Adrenal gland (tissue), 9 donors: ENCODE measurements at regions not wholly inside any gene's neighbourhood (a gene's known extent, or its start where the extent isn't known, plus 50 kb on each side); places are given as distances from the start of the nearest gene placed in this dataset.
A peak's percentile ranks its signal among the peaks of the same experiment; 100 is the strongest.

Source experiments
- DNase-seq, 7 donors: peaks; one replicate each; pipeline ENCODE4 v3.0.0-alpha.2; 2019 to 2020
- H3K27ac ChIP-seq, 5 donors: fragments of 200-600 bp; sonication (generic) in 4 of 5; 1 replicate in 3 of 5; 2 replicates in 2 of 5; pipeline versions ENCODE4 v1.5.1 to v1.8.0; 2016 to 2020; ENCODE audit warnings: mild to moderate bottlenecking in 1 of 5
- H3K27me3 ChIP-seq: fragments of 200-600 bp; 2 replicates; pipeline ENCODE4 v1.8.0; 2021
- H3K36me3 ChIP-seq, 2 donors: fragments of 200-600 bp; replicated peaks in 1 of 2; 1 replicate in 1 of 2; 2 replicates in 1 of 2; pipeline versions ENCODE4 v1.5.1 to v1.8.0; 2018 to 2022
- H3K4me1 ChIP-seq, 2 donors: fragments of 200-600 bp; replicated peaks in 1 of 2; 1 replicate in 1 of 2; 2 replicates in 1 of 2; pipeline versions ENCODE4 v1.5.1 to v1.8.0; 2018 to 2021
- H3K4me3 ChIP-seq, 4 donors: fragments of 200-600 bp; sonication (generic) in 3 of 4; one replicate each; pipeline ENCODE4 v1.5.1; 2016 to 2018
- H3K9me3 ChIP-seq, 3 donors: fragments of 200-600 bp; sonication (generic) in 1 of 3; replicated peaks in 1 of 3; 1 replicate in 2 of 3; 2 replicates in 1 of 3; pipeline versions ENCODE4 v1.5.1 to v1.8.0; 2016 to 2021
- POLR2A ChIP-seq, 2 donors: fragments of 450-650 bp; IDR thresholded peaks; one replicate each; pipeline ENCODE4 v1.6.1; 2017; ENCODE audit warnings: antibody characterized with exemption in 2 of 2, mild to moderate bottlenecking in 2 of 2, moderate library complexity in 1 of 2
- WGBS, 4 donors: extraction: QIAGEN DNeasy Blood & Tissue Kit in 2 of 4; methylation state at CpG; one replicate each; pipeline versions ENCODE4 v1.1.5 to v1.1.7; 2013 to 2017; 5-methylcytosine and 5-hydroxymethylcytosine counted together
- intact Hi-C, 2 donors: fragments of 100-400 bp; cut with DNase I; formaldehyde crosslinking; loops; one replicate each; pipeline versions ENCODE4 v1.14.1 to v1.15.0; 2022 to 2023
- TF ChIP-seq, protein P1 (sequence below), 6 experiments: fragments of 450-650 bp in 4 of 6; fragments of 200-600 bp in 2 of 6; sonication (generic) in 1 of 6; IDR thresholded peaks; 1 replicate in 5 of 6; 2 replicates in 1 of 6; pipeline versions ENCODE4 v1.5.1 to v1.8.0; 2016 to 2021; ENCODE audit warnings: antibody characterized with exemption in 6 of 6, mild to moderate bottlenecking in 2 of 6, moderate library complexity in 1 of 6
- donor health status: healthy with polysubstance abuse.
- donor health status: Bipolar disorder and iron deficiency.
- donor health status: DM: yes; HTN: yes; CAD: no.
- donor health status: DM: no; HTN: no; CAD: no.
- donor health status: DM: no; HTN: no; CAD: no.

DNA sequence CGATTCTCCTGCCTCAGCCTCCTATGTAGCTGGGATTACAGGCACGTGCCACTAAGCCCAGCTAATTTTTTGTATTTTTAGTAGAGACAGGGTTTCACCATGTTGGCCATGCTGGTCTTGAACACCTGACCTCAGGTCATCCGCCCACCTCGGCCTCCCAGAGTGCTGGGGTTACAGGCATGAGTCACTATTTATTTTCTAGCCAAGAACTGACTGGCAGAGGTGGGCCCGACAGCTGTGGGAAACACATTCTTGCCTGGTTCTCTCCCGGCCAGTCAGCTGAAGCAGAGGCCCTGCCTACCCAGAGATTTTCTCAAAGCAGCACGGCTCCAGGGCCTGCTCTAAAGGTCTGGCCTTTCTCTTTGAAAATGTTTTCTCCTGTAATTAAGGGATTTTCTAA, 108.0 kb downstream of the KCTD15 start:
- H3K9me3 ChIP-seq: no peaks in the 10 kb centered on the region
- H3K27me3 ChIP-seq: peaks cover 18% of the 10 kb centered on the region
- H3K4me3 ChIP-seq: no peak overlapping the region
- intact Hi-C loops: no loop called here
- no peaks in the 10 kb centered on the region for H3K4me1 ChIP-seq
- H3K27ac ChIP-seq: peak overlapping the region in 1 of 5 donors; percentile 88
- 58 to 67% (median 61%) methylated on average over 4 to 7 of the region's 7 CpGs for WGBS, 4 donors
- TF ChIP-seq, protein P1, sequence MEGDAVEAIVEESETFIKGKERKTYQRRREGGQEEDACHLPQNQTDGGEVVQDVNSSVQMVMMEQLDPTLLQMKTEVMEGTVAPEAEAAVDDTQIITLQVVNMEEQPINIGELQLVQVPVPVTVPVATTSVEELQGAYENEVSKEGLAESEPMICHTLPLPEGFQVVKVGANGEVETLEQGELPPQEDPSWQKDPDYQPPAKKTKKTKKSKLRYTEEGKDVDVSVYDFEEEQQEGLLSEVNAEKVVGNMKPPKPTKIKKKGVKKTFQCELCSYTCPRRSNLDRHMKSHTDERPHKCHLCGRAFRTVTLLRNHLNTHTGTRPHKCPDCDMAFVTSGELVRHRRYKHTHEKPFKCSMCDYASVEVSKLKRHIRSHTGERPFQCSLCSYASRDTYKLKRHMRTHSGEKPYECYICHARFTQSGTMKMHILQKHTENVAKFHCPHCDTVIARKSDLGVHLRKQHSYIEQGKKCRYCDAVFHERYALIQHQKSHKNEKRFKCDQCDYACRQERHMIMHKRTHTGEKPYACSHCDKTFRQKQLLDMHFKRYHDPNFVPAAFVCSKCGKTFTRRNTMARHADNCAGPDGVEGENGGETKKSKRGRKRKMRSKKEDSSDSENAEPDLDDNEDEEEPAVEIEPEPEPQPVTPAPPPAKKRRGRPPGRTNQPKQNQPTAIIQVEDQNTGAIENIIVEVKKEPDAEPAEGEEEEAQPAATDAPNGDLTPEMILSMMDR (IDR thresholded peaks at IDR 0.05): no peak
- TF ChIP-seq POLR2A (IDR thresholded peaks at IDR 0.05): no peak
- peak in 1 of 7 donors; percentile 18 for DNase-seq
- no peaks in the 10 kb centered on the region for H3K36me3 ChIP-seq

DNA sequence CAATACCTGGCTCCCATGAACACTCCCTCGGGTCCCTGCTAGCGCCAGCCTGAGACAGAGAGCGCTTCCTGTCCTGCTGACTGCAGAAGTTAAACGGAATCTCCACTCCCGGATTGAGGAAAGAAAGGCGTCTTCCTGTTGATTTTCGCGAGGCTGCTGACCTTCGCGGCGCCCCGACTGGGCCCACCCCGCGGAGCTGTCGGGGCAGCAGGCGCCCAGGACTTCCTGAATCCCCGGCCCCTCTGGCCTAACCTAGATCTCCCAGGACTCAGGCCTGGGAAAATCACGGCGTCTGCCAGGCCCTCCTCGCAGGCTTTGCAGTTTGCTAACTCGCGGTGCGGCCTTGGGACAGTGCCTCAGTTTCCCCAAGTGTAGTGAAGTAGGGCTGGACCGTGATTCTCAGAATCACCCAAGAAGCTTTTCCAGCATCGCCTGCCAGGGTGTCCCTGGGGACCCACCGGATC, 108.8 kb downstream of the KCTD15 start:
- H3K27me3 ChIP-seq: peaks cover 18% of the 10 kb centered on the region

DNA sequence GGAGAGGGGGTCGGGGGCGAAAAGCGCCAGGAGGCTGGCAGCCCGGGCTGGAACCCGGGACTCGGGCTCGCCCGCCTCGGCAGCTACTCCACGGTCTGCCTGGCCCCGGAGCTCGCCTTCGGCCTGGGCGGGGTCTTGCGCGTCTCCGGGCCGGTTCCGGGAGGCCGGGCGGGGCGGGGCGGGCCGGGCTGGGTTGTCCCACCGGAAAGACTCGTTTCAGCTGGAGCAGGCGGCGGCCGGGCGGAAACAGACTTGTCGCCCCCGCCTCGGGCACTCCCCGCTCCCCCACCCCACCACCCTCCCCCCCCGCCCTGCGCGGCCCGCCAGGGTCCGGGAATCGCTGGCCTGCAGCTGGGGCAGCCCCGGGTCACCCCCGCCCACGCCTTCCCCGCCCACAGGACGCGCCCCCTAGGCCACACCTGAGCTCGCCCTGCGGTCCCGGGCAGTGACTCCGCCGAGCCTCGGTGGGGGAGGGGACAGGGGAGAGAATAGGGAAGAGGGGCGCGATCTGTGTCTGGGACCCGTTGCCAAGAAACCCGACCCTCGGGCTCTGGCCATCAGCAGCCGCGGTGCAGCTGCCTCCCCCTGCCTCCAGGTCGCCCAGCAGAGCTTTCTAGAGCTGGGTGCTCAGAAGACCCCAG, 109.4 kb downstream of the KCTD15 start:
- WGBS, 4 donors: 0 to 4% (median 2%) methylated on average over 9 to 52 of the region's 60 CpGs
- DNase-seq: peak; percentile 16 to 67 (median 39)
- Histone ChIP-seq H3K27me3 (peaks cover 18% of the 10 kb centered on the region), H3K4me1 (no peaks in the 10 kb centered on the region), H3K9me3 (no peaks in the 10 kb centered on the region), H3K27ac (peak overlapping the region in 4 of 5 donors; percentile 21 to 88 (median 49)), H3K4me3 (peak overlapping the region in 2 of 4 donors; percentile 11 to 63), H3K36me3 (no peaks in the 10 kb centered on the region)
- intact Hi-C loops: no loop called here
- TF ChIP-seq, protein P1 (IDR thresholded peaks at IDR 0.05): no peak
- no peak for TF ChIP-seq POLR2A (IDR thresholded peaks at IDR 0.05)

More for the DNA sequence above, 108.8 kb downstream of the KCTD15 start:
- Histone ChIP-seq H3K4me3 (peak overlapping the region in 2 of 4 donors; percentile 11 to 63), H3K9me3 (no peaks in the 10 kb centered on the region), H3K4me1 (no peaks in the 10 kb centered on the region), H3K27ac (peak overlapping the region in 4 of 5 donors; percentile 21 to 88 (median 49)), H3K36me3 (no peaks in the 10 kb centered on the region)
- TF ChIP-seq, protein P1 (IDR thresholded peaks at IDR 0.05): no peak
- intact Hi-C loops: no loop called here
- peak in 4 of 7 donors; percentile 12 to 55 (median 26) for DNase-seq
- 0 to 5% (median 3%) methylated on average over 1 to 26 of the region's 26 CpGs for WGBS, 4 donors

DNA sequence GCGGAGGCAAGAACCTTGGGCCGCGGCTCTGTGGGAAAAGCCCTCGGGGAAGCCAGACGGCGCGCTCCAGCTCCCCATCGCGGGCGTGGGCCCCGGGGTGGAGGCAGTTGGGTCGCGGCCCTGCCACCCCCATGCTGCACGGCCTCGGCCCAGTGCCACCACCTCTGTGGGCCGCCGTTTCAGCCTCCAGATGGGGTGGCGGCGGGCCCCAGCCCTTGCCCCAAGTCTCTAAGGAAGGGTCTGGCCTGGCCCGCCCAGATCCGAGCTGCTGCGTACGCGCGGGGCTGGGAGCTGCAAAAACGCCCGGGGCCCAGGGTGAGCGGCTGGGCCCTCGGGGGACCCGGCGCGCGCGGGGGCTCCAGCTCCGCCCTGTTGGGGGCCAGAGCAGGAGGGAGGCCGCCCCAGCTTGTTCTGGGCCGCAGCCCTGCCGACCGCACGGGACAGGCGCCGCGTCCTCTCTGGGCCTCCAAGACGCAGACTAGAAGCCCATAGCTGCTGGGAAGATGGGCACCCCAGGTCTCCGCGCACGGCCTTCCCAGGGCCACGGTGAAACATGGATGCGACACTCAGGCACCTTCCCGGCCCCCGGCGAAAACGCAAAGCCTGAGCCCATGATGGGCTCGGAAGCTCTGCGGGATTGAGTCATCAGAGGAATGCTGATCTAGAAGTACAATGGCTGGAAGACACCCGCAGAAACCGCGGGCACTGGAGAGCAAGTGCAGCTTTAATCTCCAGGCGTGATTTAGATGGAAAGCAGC, 110.1 kb downstream of the KCTD15 start:
- peaks cover 18% of the 10 kb centered on the region for H3K27me3 ChIP-seq
- H3K4me1 ChIP-seq: no peaks in the 10 kb centered on the region
- 6 to 16% (median 8%) methylated on average over 7 to 59 of the region's 59 CpGs for WGBS, 4 donors
- DNase-seq: no peak
- intact Hi-C loops: no loop called here
- peak overlapping the region in 2 of 5 donors; percentile 59 to 88 for H3K27ac ChIP-seq
- no peaks in the 10 kb centered on the region for H3K36me3 ChIP-seq
- TF ChIP-seq, protein P1 (IDR thresholded peaks at IDR 0.05): no peak
- TF ChIP-seq POLR2A (IDR thresholded peaks at IDR 0.05): no peak
- no peaks in the 10 kb centered on the region for H3K9me3 ChIP-seq
- peak overlapping the region in 1 of 4 donors; percentile 63 for H3K4me3 ChIP-seq
